A549 (cell line): ENCODE measurements at regions not wholly inside any gene's neighbourhood (a gene's known extent, or its start where the extent isn't known, plus 50 kb on each side); places are given as distances from the start of the nearest gene placed in this dataset.

Source experiments
- CHD2 ChIP-seq: fragments of 150-350 bp; IDR thresholded peaks from 2 replicates; pipeline ENCODE4 v1.6.1; 2014; ENCODE audit warnings: low read length; ENCODE audit not compliant: partially characterized antibody
- EHMT2 ChIP-seq: fragments of 200-600 bp; sonication (generic); IDR thresholded peaks from 2 replicates; pipeline ENCODE4 v1.6.1; 2016; ENCODE audit warnings: antibody characterized with exemption, low read depth, mild to moderate bottlenecking, moderate library complexity
- MAFK ChIP-seq: fragments of 450-650 bp; IDR thresholded peaks from 2 replicates; pipeline ENCODE4 v1.6.1; 2014; ENCODE audit not compliant: partially characterized antibody
- NFE2L2 ChIP-seq: fragments of 150-350 bp; conservative IDR thresholded peaks from 2 replicates; pipeline ENCODE4 v1.6.1; 2014; ENCODE audit warnings: low read length
- NR3C1 ChIP-seq: fragments of >200 bp; sonication (Bioruptor Twin); formaldehyde crosslinking; IDR thresholded peaks from 3 replicates; pipeline ENCODE4 v1.6.1; 2017
- POLR2A ChIP-seq: IDR thresholded peaks from 2 replicates; pipeline ENCODE4 v1.6.1; 2012; ENCODE audit warnings: mild to moderate bottlenecking, low read length
- RFX5 ChIP-seq: fragments of 450-650 bp; IDR thresholded peaks from 2 replicates; pipeline ENCODE4 v1.7.1; 2014; ENCODE audit warnings: antibody characterized with exemption, mild to moderate bottlenecking, moderate library complexity
- SMC3 ChIP-seq: fragments of >200 bp; sonication (Bioruptor Twin); formaldehyde crosslinking; IDR thresholded peaks from 3 replicates; pipeline ENCODE4 v1.6.1; 2018; ENCODE audit warnings: inconsistent platforms
- ZNF302 ChIP-seq: fragments of 250-450 bp; sonication (Bioruptor Pico); IDR thresholded peaks from 2 replicates; pipeline ENCODE4 v1.9.0; 2021; ENCODE audit warnings: inconsistent platforms, mild to moderate bottlenecking, moderate library complexity
- TF ChIP-seq, protein P1 (sequence below): fragments of >200 bp; sonication (Bioruptor Twin); formaldehyde crosslinking; IDR thresholded peaks from 3 replicates; pipeline ENCODE4 v1.5.1; 2016

DNA sequence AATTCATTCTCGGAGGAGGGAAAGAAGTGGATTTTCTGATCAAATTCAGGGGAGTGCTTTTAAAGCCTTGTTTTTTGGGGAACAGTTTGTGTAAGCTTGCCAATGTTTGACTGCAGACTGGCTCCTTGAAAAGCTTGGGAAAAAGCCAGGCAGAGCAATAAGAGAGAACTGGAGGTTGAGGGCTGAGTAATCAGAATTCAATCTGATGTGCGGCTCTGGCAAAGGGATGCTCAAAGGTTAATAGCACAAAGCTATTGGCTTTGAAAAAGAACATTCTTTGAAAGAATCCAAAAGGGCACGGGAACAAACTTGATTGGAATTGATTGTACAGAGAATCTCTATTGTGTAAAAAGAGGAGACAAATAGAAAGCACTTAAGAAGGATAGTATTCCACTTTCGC lies 279.3 kb downstream of the YTHDC2 start:
- TF ChIP-seq EHMT2 (no peak), NFE2L2 (no peak), POLR2A (no peak), MAFK (no peak), SMC3 (no peak), CHD2 (no peak), NR3C1 (no peak), ZNF302 (CRISPR knock-in tag) (no peak), RFX5 (no peak)
- TF ChIP-seq, protein P1, sequence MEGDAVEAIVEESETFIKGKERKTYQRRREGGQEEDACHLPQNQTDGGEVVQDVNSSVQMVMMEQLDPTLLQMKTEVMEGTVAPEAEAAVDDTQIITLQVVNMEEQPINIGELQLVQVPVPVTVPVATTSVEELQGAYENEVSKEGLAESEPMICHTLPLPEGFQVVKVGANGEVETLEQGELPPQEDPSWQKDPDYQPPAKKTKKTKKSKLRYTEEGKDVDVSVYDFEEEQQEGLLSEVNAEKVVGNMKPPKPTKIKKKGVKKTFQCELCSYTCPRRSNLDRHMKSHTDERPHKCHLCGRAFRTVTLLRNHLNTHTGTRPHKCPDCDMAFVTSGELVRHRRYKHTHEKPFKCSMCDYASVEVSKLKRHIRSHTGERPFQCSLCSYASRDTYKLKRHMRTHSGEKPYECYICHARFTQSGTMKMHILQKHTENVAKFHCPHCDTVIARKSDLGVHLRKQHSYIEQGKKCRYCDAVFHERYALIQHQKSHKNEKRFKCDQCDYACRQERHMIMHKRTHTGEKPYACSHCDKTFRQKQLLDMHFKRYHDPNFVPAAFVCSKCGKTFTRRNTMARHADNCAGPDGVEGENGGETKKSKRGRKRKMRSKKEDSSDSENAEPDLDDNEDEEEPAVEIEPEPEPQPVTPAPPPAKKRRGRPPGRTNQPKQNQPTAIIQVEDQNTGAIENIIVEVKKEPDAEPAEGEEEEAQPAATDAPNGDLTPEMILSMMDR, result no peak
